ENCODE measurements at regions not wholly inside any gene's neighbourhood (a gene's known extent, or its start where the extent isn't known, plus 50 kb on each side); places are given as distances from the start of the nearest gene placed in this dataset.

GRCh38 chr12:98123021-98123461 lies 392.3 kb upstream of the TMPO start:
- TF ChIP-seq ELF4 (IDR thresholded peaks at IDR 0.05) = no peak
- no peak for TF ChIP-seq SP1 (IDR thresholded peaks at IDR 0.05)
- no peak for TF ChIP-seq FOXM1 (IDR thresholded peaks at IDR 0.05; ENCODE audit: borderline replicate concordance)
- no peak for TF ChIP-seq CTBP1 (IDR thresholded peaks at IDR 0.05; ENCODE audit: borderline replicate concordance)
- TF ChIP-seq L3MBTL2 (conservative IDR thresholded peaks at IDR 0.05) = no peak
- no peak for TF ChIP-seq SUZ12 (IDR thresholded peaks at IDR 0.05)
- no peak for TF ChIP-seq PKNOX1 (IDR thresholded peaks at IDR 0.05)
- TF ChIP-seq BHLHE40 (IDR thresholded peaks at IDR 0.05; ENCODE audit: borderline replicate concordance) = no peak
- TF ChIP-seq ARNT (IDR thresholded peaks at IDR 0.05) = no peak
- no peak for TF ChIP-seq HDGF (IDR thresholded peaks at IDR 0.05; ENCODE audit: borderline replicate concordance)
- no peak for TF ChIP-seq FOXA1 (IDR thresholded peaks at IDR 0.05)
